ENCODE measurements at regions not wholly inside any gene's neighbourhood (a gene's known extent, or its start where the extent isn't known, plus 50 kb on each side); places are given as distances from the start of the nearest gene placed in this dataset.

GRCh38 chr10:33036670-33037069 lies 78.6 kb upstream of the ITGB1 start:
- TF ChIP-seq CTCF (IDR thresholded peaks at IDR 0.05; ENCODE audit: insufficient read depth, low read length, poor library complexity, severe bottlenecking) = no peak
- TF ChIP-seq EZH2phosphoT487 (conservative IDR thresholded peaks at IDR 0.05; ENCODE audit: low read length) = no peak

Data from SU-DHL-6 (cell line).